Ovary (tissue), 7 donors: ENCODE measurements at regions not wholly inside any gene's neighbourhood (a gene's known extent, or its start where the extent isn't known, plus 50 kb on each side); places are given as distances from the start of the nearest gene placed in this dataset.

ENCODE experiments used
- DNase-seq, 5 donors: peaks; one replicate each; pipeline ENCODE4 v3.0.0-alpha.2; 2019 to 2020
- H3K27ac ChIP-seq, 2 donors: fragments of 200-600 bp; one replicate each; pipeline versions ENCODE4 v1.5.1 to v1.8.0; 2019 to 2022
- H3K27me3 ChIP-seq: fragments of 200-600 bp; one replicate; pipeline ENCODE4 v1.8.0; 2022
- H3K36me3 ChIP-seq: fragments of 200-600 bp; sonication (generic); one replicate; pipeline ENCODE4 v1.5.1; 2019
- H3K4me1 ChIP-seq: one replicate; pipeline ENCODE4 v1.8.1; 2013; ENCODE audit warnings: mild to moderate bottlenecking, moderate library complexity; ENCODE audit not compliant: insufficient read depth
- H3K4me3 ChIP-seq: fragments of 200-600 bp; sonication (generic); one replicate; pipeline ENCODE4 v1.5.1; 2017
- H3K9me3 ChIP-seq, 2 donors: fragments of 200-600 bp in 1 of 2; sonication (generic) in 1 of 2; one replicate each; pipeline versions ENCODE4 v1.5.1 to v1.8.1; 2013 to 2019; ENCODE audit warnings: mild to moderate bottlenecking in 1 of 2, moderate library complexity in 1 of 2
- EP300 ChIP-seq: sonication (generic); formaldehyde crosslinking; IDR thresholded peaks from one replicate; pipeline ENCODE4 v1.6.1; 2017; ENCODE audit warnings: antibody characterized with exemption
- POLR2A ChIP-seq: fragments of 450-650 bp; IDR thresholded peaks from one replicate; pipeline ENCODE4 v1.6.1; 2017; ENCODE audit warnings: antibody characterized with exemption, mild to moderate bottlenecking, moderate library complexity
- WGBS, 3 donors: extraction: QIAGEN DNeasy Blood & Tissue Kit in 1 of 3; methylation state at CpG; one replicate each; pipeline versions ENCODE4 v1.1.5 to v1.1.7; 2013 to 2017; 5-methylcytosine and 5-hydroxymethylcytosine counted together
- intact Hi-C, 4 donors: fragments of 100-400 bp; cut with DNase I; formaldehyde crosslinking; loops; one replicate each; pipeline versions ENCODE4 v1.11.0 to v1.15.1; 2022 to 2023
- TF ChIP-seq, protein P1 (sequence below), 3 donors: fragments of 450-650 bp in 2 of 3; fragments of 200-600 bp in 1 of 3; IDR thresholded peaks; one replicate each; pipeline versions ENCODE4 v1.5.1 to v1.8.0; 2016 to 2022; ENCODE audit warnings: antibody characterized with exemption in 3 of 3, mild to moderate bottlenecking in 1 of 3
- donor health status: DM: no; HTN: no; CAD: no; lungs with moderate emphysema.
- donor health status: DM: no; HTN: no; CAD: no.
- donor health status: Bipolar disorder and iron deficiency.
- donor health status: DM: no; HTN: no; CAD: no.
- donor health status: DM: yes; HTN: yes; CAD: no.

DNA sequence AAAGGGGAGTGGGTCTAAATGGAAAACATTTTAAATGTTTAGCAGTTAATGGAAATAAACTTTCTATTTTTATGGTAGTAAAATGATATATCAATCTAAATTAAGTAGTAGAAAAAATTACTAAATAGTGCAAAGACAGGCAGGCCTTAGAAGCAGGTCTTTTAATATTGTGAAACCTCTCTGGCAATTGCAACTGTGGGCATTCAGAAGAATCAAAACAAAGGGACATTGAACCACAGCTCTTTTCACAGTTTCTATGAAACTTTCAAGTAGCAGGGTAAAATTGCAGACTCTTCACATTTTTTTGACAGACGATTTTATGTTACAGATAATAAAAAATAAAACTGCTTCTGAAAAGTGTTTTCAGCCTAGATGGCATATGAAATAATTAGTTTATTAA is 533.7 kb downstream of the BCKDHB start:
- Histone ChIP-seq H3K4me1 (no peaks in the 10 kb centered on the region), H3K27me3 (no peaks in the 10 kb centered on the region), H3K27ac (no peak overlapping the region), H3K4me3 (no peak overlapping the region), H3K9me3 (no peaks in the 10 kb centered on the region), H3K36me3 (no peaks in the 10 kb centered on the region)
- TF ChIP-seq POLR2A: no peak
- TF ChIP-seq EP300: no peak
- WGBS, 3 donors: 10 to 30% (median 14%) methylated on average over 1 of the region's 1 CpG
- DNase-seq: no peak
- intact Hi-C loops: no loop called here

DNA sequence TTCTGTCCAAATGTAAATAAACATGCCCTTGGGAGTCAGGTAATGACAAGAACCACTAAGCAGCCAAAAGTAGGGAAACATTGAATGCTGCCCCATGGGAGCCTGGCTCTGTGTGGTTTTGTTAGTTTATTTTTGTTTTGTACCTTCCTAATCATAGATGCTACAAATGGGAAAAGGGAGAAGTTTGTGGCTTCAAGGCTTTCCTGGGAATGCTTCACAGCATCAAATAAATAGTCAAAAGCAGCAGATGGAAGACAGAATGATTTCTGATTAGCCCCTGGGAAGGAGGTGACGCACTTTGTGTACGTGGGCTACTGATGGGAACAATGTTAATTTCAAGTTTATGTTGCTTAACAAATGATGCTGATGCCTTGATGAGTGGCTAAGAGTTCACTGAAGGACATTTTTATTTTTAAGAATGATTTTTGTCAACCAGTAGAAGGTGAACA is 532.7 kb downstream of the BCKDHB start:
- no peaks in the 10 kb centered on the region for H3K27me3 ChIP-seq
- DNase-seq: no peak
- WGBS, 3 donors: 92 to 97% (median 93%) methylated on average over 2 of the region's 2 CpGs
- no peaks in the 10 kb centered on the region for H3K36me3 ChIP-seq
- no peak overlapping the region for H3K4me3 ChIP-seq
- intact Hi-C loops: no loop called here
- TF ChIP-seq EP300: no peak
- no peak for TF ChIP-seq POLR2A
- TF ChIP-seq, protein P1, sequence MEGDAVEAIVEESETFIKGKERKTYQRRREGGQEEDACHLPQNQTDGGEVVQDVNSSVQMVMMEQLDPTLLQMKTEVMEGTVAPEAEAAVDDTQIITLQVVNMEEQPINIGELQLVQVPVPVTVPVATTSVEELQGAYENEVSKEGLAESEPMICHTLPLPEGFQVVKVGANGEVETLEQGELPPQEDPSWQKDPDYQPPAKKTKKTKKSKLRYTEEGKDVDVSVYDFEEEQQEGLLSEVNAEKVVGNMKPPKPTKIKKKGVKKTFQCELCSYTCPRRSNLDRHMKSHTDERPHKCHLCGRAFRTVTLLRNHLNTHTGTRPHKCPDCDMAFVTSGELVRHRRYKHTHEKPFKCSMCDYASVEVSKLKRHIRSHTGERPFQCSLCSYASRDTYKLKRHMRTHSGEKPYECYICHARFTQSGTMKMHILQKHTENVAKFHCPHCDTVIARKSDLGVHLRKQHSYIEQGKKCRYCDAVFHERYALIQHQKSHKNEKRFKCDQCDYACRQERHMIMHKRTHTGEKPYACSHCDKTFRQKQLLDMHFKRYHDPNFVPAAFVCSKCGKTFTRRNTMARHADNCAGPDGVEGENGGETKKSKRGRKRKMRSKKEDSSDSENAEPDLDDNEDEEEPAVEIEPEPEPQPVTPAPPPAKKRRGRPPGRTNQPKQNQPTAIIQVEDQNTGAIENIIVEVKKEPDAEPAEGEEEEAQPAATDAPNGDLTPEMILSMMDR (IDR thresholded peaks at IDR 0.05): no peak
- no peaks in the 10 kb centered on the region for H3K4me1 ChIP-seq
- no peak overlapping the region for H3K27ac ChIP-seq
- no peaks in the 10 kb centered on the region for H3K9me3 ChIP-seq

DNA sequence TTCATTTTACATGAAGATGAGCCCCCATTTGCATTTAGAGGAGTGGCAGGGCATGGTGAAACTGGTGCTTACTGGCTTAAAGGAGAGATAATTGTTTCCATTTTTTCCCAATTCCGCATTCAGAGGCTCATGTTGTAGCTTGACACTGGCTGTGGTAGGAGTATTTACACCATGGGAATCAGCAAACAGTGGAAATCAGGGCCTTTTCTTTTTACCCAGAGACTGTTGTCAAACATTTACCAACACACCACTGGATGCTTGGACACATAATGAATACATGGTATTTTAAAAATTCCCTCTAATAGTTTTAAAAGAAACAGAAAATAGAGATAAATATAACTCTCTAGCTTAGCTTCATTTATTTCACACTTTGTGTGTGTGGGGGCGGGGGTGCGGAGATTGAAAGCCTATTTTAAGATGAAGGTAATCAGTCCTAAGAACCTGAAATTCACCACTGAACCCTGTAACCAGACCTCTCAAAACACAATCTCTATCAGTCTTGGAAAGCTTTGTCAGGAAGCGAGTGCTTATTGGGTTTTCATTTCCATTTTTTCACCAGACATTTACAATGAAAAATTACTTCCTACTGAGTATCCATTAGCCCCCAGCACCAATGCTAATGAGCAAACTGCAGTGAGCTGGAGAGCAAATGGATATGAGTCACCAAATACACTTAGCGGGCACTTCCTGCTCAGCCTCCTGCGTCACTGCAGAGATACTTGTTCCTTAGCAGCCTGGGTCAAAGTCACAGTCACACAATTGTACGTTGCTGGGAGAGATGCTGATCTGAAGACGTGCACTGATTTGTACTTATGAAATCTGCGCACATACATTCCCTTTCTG is 532.0 kb downstream of the BCKDHB start:
- Histone ChIP-seq H3K4me3 (no peak overlapping the region), H3K27me3 (no peaks in the 10 kb centered on the region), H3K9me3 (no peaks in the 10 kb centered on the region), H3K27ac (no peak overlapping the region), H3K4me1 (no peaks in the 10 kb centered on the region), H3K36me3 (no peaks in the 10 kb centered on the region)
- 70 to 74% (median 70%) methylated on average over 9 of the region's 9 CpGs for WGBS, 3 donors
- intact Hi-C loops: no loop called here
- TF ChIP-seq EP300: no peak
- no peak for TF ChIP-seq POLR2A
- TF ChIP-seq, protein P1 (IDR thresholded peaks at IDR 0.05): no peak
- DNase-seq: no peak

DNA sequence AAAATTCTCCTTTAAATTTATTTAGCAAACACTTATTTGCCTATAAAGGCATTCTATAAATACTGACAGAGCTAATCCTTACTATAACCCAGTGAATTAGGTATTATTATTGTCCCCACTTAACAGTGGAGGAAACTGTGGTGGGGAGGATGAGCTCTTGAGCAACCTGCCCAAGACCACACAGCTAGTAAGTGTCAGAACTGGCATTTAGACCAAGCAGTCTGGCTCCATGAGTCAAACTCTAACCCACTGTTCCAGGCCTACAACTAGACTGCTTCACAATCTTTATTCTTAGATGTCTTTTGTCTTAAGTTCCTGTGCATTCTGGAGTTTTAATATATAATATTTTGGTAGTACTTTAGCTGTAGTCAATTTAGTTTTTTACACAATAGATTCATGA is 530.8 kb downstream of the BCKDHB start:
- no peak for TF ChIP-seq POLR2A
- TF ChIP-seq, protein P1 (IDR thresholded peaks at IDR 0.05): no peak
- H3K27me3 ChIP-seq: no peaks in the 10 kb centered on the region

DNA sequence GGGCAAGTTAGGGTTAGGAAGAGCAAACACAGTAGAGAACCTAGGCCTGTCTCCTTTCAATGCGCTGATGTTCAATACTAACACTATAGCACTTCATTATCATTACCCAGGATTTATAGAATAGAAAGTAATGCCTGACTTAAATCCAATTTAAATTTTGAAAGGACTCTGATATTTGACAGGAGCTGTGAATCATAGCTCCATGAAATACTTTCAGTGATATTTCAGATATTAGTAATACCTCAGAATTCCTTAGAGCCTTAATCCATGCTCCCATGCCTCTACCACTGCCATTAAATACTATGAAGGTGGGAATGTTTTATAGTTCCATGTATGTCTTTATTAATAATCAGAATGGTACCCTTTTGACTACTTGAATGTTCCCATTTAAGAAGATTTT is 530.2 kb downstream of the BCKDHB start:
- TF ChIP-seq POLR2A (no peak), EP300 (no peak)
- TF ChIP-seq, protein P1 (IDR thresholded peaks at IDR 0.05): no peak
- intact Hi-C loops: no loop called here
- 97 to 100% (median 100%) methylated on average over 1 of the region's 1 CpG for WGBS, 3 donors

More for the DNA sequence above, 530.8 kb downstream of the BCKDHB start:
- Histone ChIP-seq H3K27ac (no peak overlapping the region), H3K4me3 (no peak overlapping the region), H3K36me3 (no peaks in the 10 kb centered on the region), H3K4me1 (no peaks in the 10 kb centered on the region), H3K9me3 (no peaks in the 10 kb centered on the region)
- no peak for DNase-seq
- intact Hi-C loops: no loop called here

More for the DNA sequence above, 530.2 kb downstream of the BCKDHB start:
- no peak overlapping the region for H3K27ac ChIP-seq
- H3K27me3 ChIP-seq: no peaks in the 10 kb centered on the region
- no peak for DNase-seq
- no peaks in the 10 kb centered on the region for H3K9me3 ChIP-seq
- no peaks in the 10 kb centered on the region for H3K36me3 ChIP-seq
- no peaks in the 10 kb centered on the region for H3K4me1 ChIP-seq
- no peak overlapping the region for H3K4me3 ChIP-seq
